ENCODE measurements at regions not wholly inside any gene's neighbourhood (a gene's known extent, or its start where the extent isn't known, plus 50 kb on each side); places are given as distances from the start of the nearest gene placed in this dataset.

GRCh38 chr7:91537260-91538152, 273.3 kb downstream of the FZD1 start:
- no peak for DNase-seq

GRCh38 chr7:91541641-91542040, 277.4 kb downstream of the FZD1 start:
- DNase-seq = no peak

DNA sequence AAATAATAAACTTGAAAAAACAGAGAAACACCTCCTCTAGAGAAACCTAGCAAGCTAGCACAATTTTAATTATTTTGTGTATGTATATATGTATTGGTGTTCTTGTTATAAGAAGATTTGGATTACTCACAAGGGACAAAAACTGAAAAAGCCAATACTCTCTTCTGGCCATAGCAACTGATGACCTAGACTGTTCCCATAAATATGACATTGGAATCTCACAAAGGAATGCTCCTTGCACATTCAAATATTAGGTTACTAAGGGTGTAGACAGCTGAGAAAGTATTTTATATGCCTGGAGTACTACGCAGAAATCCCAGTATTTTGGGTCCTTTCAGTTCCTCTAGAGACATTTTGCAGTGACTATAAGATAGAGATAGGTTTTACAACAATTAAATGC, 279.4 kb downstream of the FZD1 start:
- DNase-seq = no peak

DNA sequence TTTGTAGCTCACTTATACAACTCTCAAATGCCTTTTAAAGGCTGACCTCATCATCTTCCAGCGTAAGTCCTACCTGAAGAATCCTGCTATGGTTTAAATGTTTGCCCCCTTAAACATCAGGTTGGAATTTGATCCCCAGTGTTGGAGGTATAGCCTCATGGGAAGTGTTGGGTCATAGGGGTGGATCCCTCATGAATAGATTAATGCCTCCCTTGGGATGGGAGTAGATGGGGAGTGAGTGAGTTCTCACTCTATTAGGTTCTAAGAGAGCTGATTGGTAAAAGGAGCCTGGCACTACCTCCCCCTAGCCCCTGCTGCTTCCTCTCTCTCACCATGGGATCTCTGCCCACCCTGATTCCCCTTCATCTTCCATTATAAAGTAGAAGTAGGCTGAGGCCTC, 285.6 kb downstream of the FZD1 start:
- no peak for DNase-seq

DNA sequence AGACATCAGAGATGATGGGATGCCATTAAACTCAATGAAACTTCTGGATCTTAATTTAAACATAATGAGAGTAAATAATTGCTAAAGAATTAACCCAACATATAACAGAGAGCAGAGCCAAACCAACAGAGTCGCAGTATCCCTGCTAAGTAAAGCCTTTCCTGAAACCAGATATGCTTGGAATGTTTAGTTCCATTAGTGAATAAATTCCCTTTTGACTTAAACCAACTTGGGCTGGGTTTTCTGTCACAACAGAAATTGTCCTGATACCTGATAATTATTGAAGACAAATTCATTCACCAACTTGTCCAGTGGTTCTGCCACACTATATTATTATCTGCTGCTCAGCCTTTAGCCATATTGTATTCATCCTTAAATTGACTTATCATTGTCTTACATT, 286.7 kb downstream of the FZD1 start:
- DNase-seq = no peak

- no peak for DNase-seq
Measured at GRCh38 chr7:91551377-91552175, 287.3 kb downstream of the FZD1 start.

- no peak for DNase-seq
Measured at GRCh38 chr7:91553410-91553895, 289.2 kb downstream of the FZD1 start.

GRCh38 chr7:91554883-91555282, 290.6 kb downstream of the FZD1 start:
- DNase-seq = no peak

GRCh38 chr7:91556239-91556638, 292.0 kb downstream of the FZD1 start:
- DNase-seq = no peak

- no peak for DNase-seq
Measured at GRCh38 chr7:91556956-91557650, 292.9 kb downstream of the FZD1 start.

DNA sequence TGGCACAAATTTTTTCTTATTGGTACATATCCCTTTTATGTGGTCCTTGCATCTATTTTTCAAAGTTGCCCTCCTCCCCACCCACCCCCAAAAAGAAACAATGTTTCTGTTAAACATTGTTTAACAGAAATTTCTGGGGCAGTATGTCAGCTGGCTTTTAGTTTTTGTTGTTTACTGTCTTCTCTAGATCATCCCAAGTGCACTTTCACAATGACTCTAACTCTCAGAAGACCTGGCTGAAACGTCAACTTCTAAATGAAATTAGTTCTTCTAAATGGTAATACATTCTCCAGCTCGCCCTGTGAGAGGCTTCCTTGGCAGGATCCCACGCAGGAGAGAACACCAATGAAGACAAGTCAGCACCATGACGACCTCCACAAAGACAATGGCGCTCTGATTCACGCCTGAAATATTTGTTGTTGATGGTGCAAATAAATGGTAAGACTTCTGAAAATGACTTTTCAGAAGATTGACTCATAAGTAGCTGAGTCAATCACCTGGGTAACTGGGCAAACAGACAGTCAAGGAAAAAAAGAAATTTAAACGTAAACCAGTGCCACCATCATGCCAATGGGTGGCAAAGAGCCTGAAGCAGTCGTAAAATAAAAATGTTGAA, 293.7 kb downstream of the FZD1 start:
- DNase-seq = no peak

GRCh38 chr7:91559947-91560346, 295.7 kb downstream of the FZD1 start:
- no peak for DNase-seq

- DNase-seq = no peak
Measured at GRCh38 chr7:91564101-91564500, 299.9 kb downstream of the FZD1 start.

DNA sequence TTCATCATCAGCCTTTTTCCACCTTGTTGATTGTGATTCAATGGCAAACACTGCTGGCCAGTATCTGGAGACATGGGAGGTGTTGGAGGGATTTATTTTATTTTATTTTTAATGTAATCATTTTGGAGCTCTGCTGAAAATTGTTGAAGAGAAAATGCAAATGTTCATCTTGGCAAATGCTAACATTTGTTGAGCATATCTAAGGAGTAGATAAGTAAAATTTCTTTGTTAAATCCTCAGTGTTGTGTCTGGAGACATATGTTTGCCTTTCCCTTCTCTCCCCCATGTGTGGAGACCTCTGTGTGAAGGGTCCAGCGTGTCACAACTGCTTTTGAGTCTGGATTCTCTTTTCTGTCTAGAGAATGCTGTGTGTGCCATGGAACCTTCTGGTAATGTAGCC, 300.3 kb downstream of the FZD1 start:
- DNase-seq = no peak

- no peak for DNase-seq
Measured at GRCh38 chr7:91565499-91566401, 301.5 kb downstream of the FZD1 start.

GRCh38 chr7:91566402-91566732, 302.1 kb downstream of the FZD1 start:
- no peak for DNase-seq

DNA sequence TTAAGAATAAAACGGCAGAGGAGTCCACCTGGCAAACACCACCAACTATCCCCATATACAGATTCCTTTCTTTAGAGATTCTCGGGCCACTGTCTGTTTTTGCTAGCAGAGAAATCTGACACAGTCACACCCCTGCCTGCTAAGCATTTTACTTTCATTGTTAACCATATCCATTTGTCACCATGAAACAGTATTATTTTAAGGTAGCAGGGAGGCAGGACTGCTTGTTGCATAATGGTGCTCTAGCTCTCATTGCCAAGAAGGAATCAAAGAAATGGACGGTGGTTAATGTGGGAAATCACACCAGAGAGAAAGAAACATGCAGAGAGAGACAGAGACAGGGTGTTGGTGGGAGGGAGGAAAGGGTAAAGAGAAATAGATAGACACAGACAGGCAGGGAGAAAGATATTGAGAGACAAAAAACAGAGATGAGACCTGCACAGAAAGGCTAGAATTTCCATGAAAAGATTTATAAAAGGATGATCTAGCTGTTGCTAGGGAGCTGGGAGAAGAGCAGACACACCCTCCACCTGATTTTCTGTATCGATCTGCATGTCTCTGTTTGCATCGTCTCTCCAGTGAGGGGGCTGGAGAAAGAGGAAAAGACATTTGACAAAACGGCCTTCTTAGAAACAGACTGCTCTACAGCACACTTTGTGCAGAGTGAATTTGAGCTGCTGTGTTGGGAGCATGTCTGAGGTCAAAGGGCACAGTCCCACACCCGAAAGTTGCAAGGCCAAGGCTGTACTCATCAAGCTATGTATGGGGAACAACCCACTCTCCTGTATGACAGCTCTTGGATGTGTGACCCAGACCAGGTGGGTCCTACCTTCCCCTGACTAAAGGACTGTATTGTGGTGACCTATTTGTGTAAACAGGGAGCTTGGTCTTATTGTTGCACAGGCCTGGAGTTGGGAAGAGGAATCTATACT, 303.1 kb downstream of the FZD1 start:
- DNase-seq = no peak

DNA sequence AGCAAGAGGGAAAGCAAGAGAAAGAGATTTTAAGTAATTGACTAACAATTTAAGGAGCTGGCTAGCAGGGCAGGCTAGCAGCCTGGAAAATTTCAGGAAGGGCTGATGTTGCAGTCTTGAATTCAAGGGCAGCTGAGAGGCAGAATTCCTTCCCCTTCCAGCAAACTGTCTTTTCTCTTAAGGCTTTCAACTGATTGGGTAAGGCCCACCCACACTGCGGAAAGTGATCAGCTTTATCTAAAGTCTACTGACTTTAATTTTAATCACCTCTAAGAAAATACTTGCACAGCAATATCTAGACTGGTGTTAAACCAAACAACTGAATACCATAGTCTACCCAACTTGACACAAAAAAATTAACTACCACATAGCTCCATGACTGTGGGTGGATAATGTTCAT, 303.9 kb downstream of the FZD1 start:
- no peak for DNase-seq

DNA sequence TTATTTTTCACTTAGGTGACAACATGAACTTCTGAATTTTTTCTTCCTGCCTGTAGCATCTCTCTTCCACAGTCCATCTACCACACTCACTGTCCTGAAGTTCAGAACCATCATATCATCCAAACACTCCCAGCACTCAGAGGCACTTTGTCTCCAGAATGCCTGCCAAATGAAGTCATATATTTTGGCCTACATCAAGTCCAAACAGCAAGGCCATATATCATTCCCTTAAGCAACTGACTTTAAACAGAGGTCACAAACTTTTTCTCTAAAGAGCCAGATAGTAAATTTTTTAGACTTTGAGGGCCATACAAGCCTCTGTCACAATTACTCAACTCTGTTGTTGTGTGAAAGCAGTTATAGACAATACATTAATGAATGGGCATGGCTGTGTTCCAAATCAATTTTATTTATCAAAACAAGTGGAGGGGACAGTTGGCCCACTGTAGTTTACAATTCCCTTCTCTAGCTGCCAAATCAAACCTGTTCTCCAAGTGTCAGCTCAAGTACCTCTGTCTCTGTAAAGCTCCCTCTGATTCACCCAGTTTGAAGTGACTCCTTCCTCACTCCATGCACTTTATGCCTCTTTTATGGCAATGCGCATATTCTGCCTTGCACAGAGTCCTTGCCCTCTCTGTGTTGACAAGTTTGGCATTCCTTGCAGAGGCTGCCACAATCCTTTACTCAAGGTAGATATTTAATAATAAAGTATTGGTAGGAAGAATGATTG, 305.7 kb downstream of the FZD1 start:
- no peak for DNase-seq

GRCh38 chr7:91570560-91570959, 306.3 kb downstream of the FZD1 start:
- no peak for DNase-seq
